Forelimb muscle (tissue), 1 donor: ENCODE measurements at regions not wholly inside any gene's neighbourhood (a gene's known extent, or its start where the extent isn't known, plus 50 kb on each side); places are given as distances from the start of the nearest gene placed in this dataset.

ENCODE experiments used
- DNase-seq: peaks from one replicate; pipeline ENCODE4 v3.0.0-alpha.2; 2013; ENCODE audit warnings: low read depth

DNA sequence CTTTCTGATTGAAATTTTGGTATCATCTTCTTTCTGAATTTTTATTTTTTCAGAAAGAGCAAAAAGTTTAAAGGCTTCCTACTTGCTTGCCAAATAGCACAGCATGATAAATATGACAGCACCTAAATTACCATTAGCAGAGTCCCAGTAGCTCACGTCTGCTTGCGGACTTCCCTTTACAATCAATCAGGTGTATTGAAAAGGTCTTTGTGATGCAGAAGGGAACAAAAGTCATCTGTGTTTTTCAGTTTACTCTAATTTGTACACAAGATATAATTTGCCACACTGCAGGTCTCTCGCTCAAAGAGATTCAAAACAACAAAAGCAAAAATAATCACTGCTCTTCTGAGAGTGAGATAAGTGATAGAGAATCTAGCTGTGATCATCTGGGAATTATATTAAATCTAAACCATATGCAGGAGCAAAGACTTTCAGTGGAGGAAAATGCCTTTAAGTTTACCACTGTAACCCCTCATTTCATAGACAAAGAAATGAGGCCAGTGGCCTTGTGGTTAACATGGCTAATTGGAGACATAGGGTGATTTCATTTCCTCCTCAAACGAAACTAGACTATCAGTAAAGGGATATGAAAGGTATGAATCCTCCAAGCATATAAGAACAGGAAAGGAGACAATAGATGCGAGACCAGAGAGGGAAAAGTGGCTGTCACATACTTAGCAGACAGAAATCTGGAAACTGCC lies 240.8 kb upstream of the TMPO start:
- DNase-seq = no peak

DNA sequence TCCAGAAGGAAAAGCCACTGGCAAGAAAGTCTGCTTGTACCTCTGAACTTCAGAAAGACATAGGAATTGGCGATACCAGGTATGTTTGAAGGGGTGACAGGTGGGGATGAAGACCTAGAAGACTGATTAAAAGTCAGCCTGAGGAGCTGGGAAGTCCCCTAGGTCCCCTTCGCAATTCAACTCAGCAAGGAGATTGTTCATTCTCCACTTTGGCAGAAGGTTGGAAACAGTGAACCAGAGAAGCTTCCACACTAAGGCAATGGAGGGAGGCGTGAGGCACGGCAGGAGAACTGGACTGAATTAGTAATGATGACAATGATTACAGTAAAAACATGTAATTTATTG lies 240.3 kb upstream of the TMPO start:
- DNase-seq = no peak

DNA sequence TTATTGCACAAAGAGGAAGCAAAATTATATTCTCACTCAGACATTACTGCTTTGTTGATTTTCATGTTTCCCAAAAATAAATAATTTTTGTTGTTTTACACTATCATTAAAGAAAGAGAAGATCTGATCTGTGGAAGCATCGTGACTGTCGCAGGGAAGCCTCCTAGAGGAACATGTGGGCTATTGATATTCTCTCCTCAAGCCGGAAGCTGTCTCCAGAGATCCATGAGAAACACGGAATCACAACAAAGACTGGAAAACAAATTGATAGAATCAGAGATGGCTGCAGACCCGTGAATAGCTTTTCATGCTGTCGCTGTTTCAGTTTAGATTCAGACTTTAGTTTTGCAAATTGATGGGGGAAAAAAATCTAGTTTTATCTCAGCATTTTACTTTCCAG lies 235.2 kb upstream of the TMPO start:
- DNase-seq = no peak

DNA sequence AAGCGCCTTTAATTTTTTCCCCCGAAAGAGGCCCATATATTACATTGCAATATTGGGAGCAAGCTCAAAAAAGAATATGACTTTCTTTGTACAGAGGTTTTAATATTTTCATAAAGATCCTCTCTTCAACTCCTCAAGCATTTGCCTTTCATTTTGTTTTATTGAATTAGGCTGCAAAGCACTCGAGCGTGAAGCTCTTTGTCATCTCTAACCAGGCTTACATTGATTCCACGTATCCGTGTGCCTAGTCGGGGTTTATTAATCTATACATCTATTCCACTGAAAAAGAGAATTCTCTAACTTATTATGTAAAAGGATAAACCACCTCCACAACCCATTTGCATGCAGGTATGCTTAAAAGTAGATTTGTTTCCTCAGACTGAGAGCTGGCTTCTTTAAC lies 234.8 kb upstream of the TMPO start:
- no peak for DNase-seq

DNA sequence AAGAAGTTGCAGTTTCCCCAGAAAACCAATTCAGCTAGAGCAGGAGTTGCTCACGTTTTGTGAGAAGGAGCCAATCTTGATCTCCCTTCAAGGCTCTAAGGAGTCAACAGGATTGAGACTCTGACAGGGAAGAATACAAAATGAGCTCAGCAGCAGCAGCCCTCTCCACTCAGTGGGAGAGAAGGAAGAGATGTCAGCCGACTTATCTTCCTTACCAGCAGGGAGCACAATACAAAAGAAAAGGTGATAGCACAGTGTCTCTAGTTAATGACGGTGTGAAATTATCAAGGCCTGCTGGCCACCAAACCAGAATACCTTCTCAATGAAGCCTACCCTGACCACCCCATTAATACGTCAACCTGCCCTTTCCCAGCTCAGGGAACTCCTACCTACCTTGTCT lies 223.6 kb upstream of the TMPO start:
- DNase-seq = no peak

DNA sequence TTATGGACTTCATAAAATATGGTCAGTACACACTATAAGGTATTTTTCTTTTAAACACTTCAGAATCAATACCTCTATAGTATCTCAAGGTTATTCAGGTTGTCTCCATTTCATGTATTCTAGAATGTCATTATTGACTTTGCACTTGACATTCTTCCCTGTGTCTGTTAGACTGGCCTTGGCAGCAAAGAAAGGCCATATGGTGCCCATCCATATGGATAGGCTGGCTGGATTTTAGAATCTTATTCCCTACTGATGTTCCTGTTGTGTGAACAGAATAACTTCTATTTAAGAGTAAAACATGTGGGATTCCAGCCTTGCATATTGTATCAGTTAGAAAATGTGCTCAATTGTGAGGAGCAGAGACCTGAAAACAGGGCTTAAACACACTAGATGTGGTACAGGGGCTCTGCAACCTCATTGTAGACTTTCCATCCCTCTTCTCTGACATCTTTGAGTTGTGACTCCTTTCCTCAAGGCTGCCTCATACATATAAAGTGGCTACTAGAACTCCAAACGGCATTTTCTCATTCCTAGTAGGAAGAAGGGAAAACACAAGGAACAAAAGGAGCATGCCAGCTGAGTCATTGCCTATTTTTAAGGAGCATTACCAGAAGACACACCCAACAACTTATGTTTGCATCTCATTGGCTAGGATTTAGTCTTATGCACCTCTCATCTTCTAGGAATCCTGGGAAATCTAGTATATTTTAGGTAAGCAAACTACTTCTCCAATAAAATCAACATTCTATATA lies 221.2 kb upstream of the TMPO start:
- no peak for DNase-seq

DNA sequence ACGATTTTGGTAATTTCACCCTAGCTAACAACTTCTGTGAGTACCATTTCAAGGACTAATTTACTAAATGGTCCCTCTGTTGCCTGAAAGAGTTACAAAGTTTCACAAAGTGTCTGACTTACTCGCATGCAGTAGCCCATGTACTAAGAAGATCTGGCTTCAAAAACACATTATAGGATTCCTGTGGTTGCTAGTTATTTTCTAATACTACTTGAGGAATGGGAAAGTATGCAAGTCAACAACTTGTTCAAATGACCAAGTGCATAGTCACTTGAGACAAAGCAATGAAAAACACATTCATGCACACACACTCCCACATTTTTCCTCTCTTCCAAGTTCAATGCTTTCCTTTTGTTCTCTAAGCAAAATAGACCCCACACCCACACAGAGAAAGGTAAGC lies 219.7 kb upstream of the TMPO start:
- DNase-seq = no peak

DNA sequence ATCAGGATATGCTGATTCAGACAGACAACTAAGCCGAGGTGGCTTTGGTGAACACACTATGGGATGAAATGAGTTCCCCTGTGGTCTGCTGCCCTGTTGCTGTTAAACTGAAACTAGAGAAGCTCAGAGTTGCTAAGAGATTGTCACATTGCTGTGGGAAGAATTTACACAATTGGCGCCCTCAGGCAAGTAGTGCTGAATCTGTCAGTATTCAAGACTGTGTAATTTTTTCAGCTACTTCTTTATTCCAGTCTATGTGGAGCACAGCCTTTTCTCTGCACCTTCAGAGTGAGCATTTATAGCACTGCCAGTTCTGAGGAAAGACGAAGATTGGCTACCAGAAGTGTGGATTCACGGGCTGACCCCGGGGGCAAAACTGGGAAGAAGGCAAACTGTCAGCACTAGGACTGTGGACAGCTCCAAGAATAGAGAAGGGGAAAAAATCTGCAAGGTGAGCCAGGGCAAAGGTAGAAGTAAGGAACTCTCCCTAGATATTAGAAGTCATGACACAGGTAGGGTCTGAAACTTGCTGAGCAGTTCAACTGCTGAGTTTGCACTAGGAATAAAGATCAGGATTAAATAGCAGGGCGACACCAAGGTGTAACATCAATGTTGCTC lies 218.8 kb upstream of the TMPO start:
- DNase-seq = no peak

DNA sequence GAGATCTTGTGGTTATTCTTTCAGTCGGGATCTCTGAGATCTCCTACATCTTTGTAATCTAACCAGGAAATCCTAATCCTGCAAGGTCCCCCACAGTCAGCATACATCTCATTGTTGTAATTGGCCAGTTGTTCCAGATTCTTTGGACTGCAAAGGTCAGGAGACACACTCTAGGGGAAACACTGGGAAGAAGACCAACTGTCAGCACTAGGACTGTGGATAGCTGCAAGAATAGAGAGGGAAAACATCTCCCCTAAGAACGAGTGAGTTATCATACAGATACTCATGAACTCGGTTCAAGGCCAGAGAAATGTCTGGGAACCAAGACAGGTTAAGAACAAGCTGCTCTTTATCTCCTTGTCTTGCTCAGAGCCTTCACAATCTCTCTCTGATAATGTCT lies 217.9 kb upstream of the TMPO start:
- no peak for DNase-seq

DNA sequence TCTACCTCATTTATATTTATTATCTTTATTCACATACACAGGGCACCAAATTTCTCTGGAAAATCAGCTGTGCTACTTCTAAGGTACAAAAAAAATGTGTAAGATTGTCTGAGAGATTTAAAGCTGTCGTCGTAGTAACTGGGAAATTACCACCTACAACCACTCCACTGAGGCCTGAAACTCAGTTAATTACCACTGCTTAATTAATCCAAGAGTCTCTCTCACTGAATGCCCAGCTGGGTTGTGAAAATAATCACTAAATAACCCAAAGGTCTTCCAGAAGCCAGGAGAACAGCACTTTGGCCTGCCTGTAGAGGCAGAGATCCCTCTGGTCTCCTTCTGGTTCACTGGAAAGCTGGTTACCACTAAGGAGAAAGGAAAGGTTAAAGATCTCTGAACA lies 207.2 kb upstream of the TMPO start:
- no peak for DNase-seq

DNA sequence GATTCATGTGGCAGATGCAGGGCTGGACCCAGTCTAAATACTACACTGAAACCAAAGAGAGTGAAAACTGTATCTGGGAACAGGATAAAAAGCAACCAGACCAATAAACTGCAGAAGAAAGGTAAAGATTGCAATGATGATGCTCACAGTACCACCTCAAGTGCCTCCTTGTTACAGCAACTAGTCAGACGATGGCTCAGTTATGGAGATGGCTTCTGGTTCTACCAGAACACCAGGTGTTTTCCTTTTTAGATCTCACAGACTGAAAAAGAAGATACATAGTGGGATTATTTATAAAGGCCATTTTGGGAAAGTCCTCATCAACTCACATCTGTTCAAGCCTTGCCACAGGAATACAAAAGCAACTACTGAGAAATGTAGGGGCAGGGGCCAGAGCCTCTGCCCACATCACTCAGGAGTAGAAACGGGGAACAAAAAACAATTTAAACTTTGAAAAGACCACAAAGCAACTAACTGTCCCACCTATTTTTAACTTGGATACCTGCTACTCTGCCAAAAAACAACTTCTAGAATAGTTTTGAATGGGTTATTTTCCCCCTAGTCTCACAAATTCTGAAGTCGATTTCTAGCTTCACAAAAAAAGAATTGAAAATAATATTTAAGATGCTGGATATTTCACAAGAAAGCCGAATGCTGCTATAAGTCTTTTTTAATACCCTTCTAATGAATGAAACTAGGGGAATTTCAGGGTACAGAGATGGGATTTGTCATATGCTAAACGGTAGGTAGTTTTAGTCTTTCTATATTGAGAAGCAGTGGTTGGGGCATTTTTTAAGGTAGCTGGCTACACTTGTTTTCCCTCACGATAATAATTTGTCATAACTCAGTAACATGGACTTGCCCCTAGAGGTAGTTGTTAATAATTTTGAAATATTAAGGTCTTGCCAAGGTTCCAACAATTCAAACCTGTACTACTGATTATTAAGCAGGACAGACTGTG lies 197.2 kb upstream of the TMPO start:
- DNase-seq = no peak

DNA sequence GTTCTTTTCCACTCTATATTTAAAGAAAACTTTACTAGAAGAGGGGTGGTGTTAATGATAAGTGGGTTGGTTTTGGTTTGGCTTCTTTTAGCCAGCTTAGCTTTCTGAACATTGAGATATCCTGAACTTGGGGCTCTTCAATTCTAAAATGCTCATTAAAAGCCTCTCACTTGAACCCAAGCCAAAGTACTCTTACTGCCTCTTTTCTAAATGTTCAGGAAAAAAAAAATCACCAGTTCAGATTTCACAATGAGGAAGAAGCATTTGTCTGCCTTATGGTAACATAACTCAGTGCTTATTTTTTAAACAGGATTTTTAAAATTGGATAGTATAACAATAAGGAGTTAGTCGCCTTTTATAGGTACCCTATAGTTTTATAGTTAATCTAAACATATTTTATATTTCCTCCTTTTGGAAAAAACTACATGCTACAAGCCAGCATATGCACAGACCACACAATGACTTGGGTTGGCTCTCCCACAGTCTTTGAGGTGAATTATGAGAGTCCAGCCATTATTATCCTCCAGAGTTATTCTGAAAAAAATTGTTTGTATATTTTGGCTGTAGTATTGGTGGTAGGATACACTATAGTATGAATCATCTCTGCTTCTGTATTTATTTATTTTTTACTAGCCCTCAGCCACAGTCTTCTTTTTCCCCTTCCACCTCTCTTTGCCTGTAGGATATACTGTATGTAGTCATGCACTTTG lies 195.5 kb upstream of the TMPO start:
- DNase-seq = no peak

DNA sequence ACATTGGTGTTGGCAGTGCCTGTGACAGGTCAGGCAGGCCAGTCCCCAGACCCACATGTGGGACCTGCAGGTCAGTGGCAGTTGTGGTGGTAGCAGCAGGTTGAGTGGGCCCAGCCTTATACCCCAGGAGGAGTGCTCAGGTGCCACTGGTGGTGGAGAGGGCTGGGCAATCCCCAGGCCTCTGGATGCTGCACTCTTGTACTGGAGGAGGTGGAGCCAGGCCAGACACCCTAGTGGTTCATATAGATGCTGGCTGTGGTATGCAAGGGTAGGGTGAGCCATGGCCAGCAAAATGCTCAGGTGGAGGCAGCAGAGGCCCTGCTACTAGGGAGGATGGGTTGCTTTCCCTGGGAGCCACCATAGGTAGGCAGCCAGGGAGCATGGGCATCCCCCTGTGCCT lies 190.4 kb upstream of the TMPO start:
- no peak for DNase-seq

DNA sequence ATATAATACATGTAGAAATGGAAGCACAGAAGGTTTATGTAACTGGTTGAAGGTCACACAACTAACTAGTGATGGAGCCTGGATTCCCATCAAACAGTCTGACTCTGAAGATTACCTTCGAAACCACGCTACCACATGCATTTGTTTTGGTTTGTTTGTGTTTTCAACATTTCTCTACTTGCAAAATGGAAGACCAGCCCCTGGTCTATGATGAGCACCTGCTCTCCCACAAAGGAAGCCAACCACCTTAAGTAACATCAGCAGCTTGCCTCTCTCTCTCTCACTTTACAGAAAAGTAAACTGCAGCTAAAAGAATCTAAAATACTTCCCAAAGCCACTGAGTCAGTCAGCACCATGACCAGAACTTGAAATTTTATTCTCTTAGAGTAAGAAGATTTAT lies 186.9 kb upstream of the TMPO start:
- no peak for DNase-seq

DNA sequence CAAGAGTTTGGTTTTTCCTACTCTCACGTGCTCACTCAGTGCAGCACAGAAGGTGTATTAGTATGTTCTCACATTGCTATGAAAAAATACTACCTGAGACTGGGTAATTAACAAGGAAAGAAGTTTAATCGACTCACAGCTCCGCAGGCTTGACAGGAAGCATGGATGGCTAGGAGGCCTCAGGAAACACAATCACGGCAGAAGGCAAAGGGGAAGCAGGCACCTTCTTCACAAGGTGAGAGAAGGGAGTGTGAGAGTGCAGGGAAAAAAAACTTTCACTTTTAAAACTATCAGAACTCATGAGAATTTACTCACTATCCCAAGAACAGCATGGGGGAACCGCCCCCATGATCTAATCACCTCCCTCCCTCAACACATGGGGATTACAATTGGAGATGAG lies 185.8 kb upstream of the TMPO start:
- no peak for DNase-seq

DNA sequence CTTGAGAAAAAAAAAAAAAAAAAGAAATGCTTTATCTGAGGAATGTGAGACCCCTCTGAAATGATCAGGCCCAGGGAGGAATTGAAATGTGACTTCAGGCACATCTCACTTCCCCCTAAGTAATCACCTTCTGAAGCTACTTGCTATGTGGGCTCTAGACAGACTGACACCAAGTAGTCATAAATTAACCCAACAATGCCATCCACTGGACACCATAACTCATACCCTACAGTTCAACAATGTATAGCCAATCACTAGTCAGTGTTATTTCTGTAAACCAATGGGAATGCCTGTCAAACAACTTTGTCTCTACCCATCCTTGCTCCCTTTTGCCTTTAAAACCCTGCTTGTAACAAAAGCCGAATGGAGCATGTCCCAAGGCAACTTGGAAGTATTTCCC lies 182.7 kb upstream of the TMPO start:
- no peak for DNase-seq

DNA sequence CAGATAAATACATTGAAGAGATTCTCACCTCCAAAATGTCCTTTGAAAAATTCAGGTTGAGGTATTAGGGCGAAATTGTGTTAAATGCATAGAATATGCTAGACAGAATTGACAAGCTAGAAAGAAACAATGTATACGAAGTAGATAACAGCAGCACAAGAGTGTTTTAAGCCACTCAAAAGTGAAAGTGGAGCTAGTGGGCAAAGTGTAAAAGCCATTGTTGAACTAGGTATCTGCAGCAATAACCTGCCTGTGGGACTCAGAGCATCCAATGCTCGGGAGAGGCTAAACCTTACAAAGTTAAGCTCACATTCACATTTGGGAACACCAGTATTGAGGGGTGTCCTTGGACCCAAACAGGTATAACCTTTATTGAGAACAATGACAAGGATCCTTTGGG lies 180.6 kb upstream of the TMPO start:
- no peak for DNase-seq

DNA sequence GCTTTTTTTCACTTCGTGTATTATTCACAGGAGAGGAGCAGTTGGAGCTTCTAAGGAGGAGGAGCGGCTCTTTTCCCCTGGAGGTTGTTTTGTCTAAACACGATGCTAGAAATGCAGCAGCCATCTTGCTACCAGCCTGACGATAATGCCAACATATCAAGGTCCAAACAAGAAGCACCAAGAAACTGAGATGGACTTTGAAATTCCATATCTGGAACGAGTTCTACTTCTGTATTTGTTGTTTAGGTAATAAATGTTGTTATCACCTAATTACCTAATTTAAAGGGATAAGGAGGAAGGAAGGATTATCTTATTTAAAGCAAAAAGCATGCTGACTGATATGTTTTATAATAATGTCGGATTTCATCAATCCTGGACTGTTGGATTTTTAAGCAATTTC lies 174.4 kb upstream of the TMPO start:
- no peak for DNase-seq

DNA sequence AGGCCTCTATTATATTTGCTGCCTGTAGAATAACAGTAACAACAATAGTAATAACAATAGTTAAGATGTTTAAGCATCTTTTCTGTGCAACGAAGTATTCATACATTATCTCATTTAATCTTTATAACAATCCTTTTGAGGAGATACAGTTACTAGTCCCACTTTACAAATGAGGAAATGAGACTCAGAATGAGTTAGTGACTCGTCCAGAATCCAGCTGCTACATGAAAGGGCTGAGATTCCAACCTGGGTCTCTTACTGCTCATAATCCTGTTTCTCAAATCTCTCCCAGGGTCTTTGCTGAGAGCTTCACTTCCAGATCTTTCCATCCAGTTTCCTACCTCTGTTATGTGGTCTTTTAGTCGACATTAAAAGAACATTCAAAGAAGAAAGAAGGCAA lies 173.7 kb upstream of the TMPO start:
- DNase-seq = no peak

DNA sequence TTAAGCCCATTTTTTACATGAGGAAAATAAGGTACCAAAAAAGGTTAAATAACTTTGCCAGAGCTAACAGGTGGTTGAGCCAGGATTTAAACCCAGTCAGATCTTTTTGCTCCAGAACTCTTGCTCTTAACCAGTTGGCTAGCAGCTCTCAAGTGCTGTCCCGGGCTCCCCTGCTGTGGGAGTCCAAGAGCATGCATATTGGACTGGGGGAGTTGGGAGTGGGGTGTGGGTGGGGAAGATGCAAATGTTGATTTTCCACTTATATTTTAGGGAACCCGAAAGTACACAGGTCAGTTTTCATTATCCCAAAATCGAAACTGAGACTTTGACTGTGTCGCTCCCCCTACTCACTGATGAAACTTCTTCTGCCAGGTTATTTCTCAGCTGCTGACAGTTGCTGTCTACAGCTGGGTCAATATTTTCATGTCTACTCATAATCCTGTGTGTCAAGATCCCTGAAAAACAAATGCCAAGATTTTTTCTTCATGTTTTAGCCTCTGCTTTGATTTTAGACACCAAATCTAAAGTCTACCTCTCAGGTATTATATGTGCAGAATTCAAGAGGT lies 172.3 kb upstream of the TMPO start:
- DNase-seq = no peak
